ENCODE measurements at regions not wholly inside any gene's neighbourhood (a gene's known extent, or its start where the extent isn't known, plus 50 kb on each side); places are given as distances from the start of the nearest gene placed in this dataset.

- DNase-seq (ENCODE audit: low read depth in 2 of 2) = no peak
These were observed 2233.9 kb upstream of the TENM3 start for GRCh38 chr4:180009316-180009715.

DNA sequence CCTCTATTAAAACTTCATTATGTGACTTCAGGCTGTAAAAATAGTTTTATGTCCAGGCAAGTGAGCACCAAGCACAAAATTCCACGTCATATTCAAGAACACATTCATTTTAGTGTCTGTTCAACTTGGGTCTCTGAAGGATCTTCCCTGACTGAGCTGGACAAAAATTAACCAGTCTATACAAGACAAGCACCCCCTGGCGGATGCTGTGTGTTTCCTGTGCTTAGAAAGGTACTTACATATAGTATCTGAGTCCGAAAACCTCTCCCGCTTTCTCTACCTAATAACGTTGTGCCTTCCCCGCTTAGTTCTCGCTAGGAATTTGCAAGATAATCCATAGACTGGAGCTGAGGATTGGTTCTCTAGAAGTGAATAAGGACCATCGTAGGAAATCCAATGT lies 2214.5 kb upstream of the TENM3 start:
- no peak for DNase-seq (ENCODE audit: low read depth in 2 of 2)

GRCh38 chr4:180031330-180031729 lies 2211.9 kb upstream of the TENM3 start:
- DNase-seq (ENCODE audit: low read depth in 2 of 2) = no peak

DNA sequence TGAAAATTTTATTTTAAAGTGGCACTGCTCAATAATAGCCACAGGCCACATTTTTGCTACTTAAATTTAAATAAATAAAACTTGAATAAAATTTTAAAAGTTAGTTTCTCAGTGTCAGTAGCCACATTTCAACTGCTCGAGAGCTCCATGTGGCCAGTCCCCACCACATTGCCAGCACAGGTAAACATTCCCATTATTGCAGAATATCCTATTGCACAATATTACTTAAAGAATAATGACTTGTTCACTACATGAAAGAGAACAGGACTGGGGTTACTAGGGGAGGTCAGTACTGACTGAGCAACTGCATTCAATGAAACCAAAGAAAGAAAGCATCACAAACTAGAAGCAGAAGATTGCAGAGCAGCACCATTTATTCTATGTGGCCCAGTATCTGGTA lies 2201.6 kb upstream of the TENM3 start:
- no peak for DNase-seq (ENCODE audit: low read depth in 2 of 2)

- DNase-seq (ENCODE audit: low read depth in 2 of 2) = no peak
These were observed 2190.6 kb upstream of the TENM3 start for GRCh38 chr4:180052629-180053028.

- no peak for DNase-seq (ENCODE audit: low read depth in 2 of 2)
These were observed 2188.9 kb upstream of the TENM3 start for GRCh38 chr4:180054291-180054690.

- no peak for DNase-seq (ENCODE audit: low read depth in 2 of 2)
These were observed 2185.9 kb upstream of the TENM3 start for GRCh38 chr4:180057299-180057721.

- no peak for DNase-seq (ENCODE audit: low read depth in 2 of 2)
These were observed 2185.1 kb upstream of the TENM3 start for GRCh38 chr4:180057891-180058671.

DNA sequence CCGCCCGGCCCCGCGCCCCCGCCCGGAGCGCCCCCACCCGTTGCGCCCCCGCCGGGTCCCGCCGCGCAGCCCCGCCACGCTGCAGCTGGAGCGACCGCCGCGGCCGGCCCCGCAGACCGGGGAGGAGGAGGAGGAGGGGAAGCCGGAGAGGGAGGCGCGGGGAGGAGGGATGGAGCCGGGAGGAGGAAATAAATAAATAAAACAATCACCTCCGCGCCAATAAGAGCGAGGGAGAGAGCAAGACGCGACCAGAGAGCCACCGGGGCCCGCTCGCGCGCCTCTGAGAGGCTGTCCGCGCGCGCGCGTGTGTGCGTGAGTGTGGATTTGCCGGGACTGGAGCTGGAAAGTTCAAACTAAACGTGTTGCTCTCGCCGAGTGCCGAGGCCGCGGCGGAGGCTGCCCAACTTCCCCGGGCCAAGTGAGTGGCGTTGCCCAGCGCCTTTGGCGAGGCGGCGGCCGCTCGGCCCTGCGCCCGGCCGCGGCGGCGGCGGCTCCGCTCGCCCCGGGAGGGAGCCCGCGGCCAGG lies 2184.4 kb upstream of the TENM3 start:
- DNase-seq (ENCODE audit: low read depth in 2 of 2) = no peak

GRCh38 chr4:180059216-180059881 lies 2183.9 kb upstream of the TENM3 start:
- DNase-seq (ENCODE audit: low read depth in 2 of 2) = no peak

DNA sequence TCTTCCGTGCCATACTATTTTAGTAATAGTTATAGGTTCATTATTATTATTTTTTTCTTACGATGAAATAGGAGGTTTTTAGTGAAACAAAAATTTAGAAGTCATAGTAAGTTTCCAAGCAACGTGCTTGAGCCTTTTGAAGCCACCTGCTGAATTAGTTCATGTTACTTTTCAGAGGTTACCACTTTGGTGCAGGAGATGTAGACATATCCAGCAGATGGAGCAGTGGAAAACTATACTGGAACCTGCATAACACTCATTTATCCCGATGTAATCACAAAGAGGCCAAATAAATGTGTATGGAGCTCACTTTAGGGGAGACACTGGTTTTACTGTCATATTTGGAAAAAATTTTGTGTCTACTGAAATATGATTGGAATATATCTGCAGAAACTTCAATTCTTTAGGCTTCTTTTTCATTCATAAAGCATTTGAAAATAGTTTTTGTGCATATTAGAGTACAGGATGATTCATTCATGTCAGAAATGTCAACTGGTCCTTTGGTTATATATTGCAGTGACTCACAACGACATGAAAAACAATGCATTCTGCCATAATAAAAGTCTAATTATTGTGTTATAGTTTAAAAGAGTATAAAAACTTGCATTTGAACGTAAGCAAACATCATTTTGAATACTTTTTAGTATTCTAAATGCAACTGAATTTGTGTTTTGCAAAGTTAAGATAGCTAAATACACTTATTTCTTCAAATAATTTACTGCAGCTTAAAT lies 2182.9 kb upstream of the TENM3 start:
- DNase-seq (ENCODE audit: low read depth in 2 of 2) = no peak

DNA sequence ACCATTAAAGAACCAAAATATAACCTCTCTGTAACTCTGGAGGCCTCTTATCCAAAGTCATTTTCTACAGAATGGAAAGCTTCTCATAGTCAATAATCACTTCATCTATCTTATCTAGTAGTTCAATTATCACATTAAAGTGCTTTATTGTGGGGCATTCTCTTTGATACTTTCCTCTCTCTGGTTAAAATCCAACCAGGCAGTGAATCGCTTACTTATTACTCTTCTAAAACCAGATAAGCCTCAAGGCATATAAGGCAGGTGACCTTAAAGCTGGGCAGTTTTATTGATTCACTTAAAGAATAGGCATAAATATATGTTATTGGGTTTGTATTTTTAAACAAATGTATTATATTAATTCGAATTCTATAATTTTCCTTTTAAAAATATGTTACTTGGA lies 2162.1 kb upstream of the TENM3 start:
- DNase-seq (ENCODE audit: low read depth in 2 of 2) = no peak

DNA sequence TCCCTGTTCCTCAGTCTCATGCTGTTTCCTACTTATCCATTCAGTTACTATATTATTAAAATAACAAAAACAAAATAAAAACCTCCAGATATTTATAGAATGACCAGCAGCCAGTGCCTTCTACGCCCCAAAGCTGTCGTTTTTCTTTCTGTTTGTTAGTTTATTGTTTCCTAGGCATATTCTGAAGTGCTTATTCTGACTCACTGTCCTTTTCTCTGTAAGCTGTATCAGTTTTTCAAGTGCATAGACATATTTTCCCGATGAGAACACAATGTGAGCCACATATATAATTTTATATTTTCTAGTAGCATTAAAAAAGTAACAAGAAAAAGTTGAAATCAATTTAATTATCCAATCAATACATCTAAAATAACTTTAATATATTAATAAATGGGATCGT lies 2158.6 kb upstream of the TENM3 start:
- no peak for DNase-seq (ENCODE audit: low read depth in 2 of 2)

GRCh38 chr4:180086480-180087190 lies 2156.6 kb upstream of the TENM3 start:
- DNase-seq (ENCODE audit: low read depth in 2 of 2) = no peak

- no peak for DNase-seq (ENCODE audit: low read depth in 2 of 2)
These were observed 2144.6 kb upstream of the TENM3 start for GRCh38 chr4:180098586-180098985.

DNA sequence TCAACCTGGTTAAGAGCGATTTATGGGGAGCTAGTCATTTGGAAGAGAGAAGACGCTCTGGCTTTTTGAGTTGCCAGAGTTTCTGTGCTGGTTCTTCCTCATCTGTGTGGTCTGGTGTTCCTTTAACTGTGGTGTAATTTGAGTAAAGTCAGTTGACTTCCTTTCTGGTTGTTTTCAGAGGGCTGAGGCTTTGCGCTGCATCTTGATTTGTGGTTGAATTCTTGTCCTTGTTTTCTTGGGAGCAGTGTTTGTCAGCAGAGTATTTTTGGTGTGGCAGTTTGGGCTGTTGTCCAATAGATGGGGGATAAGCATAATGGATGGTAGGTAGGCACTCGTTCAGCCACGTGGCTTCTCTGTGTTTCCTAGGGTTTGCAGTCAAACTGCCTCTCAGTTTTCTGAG lies 2143.2 kb upstream of the TENM3 start:
- no peak for DNase-seq (ENCODE audit: low read depth in 2 of 2)

DNA sequence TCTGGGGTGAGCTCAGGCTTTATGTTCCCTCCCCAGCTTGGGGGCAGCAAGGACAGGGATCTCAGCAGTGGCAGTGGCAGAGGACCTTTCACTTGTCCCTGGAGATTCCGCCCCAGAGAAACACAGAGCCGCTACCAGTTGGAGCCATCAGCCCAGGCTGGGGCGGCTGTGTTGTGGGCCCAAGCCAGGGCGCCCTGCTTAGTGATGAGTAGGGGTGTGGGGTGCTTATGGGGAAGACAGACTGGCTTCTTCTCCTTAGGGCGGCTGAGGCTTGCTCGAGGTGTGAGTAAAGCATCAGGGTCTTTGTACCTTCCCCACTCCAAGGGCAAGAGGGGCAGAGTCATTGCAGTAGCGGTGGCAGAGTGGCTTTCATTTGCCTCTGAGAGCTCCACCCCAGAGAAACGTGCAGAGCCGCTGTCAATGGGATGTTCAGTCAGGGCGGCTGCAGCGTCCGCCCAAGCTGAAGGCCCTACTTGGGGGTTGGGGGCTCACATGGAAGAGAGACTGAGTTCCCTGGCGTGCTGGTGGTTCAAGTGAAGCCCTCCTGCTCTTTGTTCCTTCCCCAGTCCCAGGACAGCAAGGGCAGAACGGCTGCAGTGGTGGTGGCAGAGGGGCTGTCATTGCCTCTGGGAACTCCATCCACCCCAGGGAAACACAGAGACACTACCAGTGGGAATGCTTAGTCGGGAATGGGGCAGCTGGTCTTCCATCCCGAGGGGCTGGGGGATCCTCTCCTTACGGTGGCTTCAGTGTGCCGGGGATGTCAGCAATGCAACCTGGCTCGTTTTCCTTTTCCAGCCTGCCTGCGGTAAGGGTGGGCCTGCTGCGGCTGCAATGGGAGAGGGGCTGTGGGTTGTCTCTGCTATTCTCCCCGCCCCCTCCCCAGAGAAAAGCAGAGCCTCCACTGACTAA lies 2142.5 kb upstream of the TENM3 start:
- DNase-seq (ENCODE audit: low read depth in 2 of 2) = no peak

- DNase-seq (ENCODE audit: low read depth in 2 of 2) = no peak
These were observed 2141.7 kb upstream of the TENM3 start for GRCh38 chr4:180101348-180102083.

- DNase-seq (ENCODE audit: low read depth in 2 of 2) = no peak
These were observed 2139.4 kb upstream of the TENM3 start for GRCh38 chr4:180103794-180104193.

DNA sequence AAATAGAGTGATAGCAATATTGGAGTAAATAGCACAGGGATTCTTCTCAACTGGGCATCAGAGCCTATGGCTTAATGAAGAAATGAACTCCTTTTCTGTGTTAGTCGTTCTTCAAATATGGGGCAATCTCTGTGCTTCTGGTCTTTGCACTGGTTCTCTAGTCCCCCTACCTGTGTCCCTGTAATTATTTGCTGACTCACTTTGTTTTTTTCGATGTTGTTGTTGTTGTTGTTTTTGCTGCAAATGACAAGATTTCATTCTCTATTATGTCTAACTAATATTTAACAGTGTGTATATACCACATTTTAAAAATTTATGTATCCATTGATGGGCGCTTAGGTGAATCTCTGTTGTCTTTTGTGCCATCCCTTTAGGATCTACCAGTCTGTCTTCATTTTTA lies 2137.8 kb upstream of the TENM3 start:
- no peak for DNase-seq (ENCODE audit: low read depth in 2 of 2)
